ENCODE measurements at regions not wholly inside any gene's neighbourhood (a gene's known extent, or its start where the extent isn't known, plus 50 kb on each side); places are given as distances from the start of the nearest gene placed in this dataset.

GRCh38 chr12:25716842-25717241 is 163.8 kb upstream of the LMNTD1 start:
- Histone ChIP-seq H3K9me3 (ENCODE audit: control insufficient read depth, low read depth, low read length) (no peaks in the 10 kb centered on the region), H3K4me3 (ENCODE audit: low read length) (no peak overlapping the region), H3K36me3 (ENCODE audit: control insufficient read depth, low read depth, low read length) (no peaks in the 10 kb centered on the region), H3K27ac (ENCODE audit: low read length) (no peak overlapping the region), H3K27me3 (ENCODE audit: control insufficient read depth, insufficient read depth, low read length) (no peaks in the 10 kb centered on the region), H3K9ac (ENCODE audit: low read length) (no peak overlapping the region), H3K4me1 (ENCODE audit: control insufficient read depth, low read depth, low read length) (no peaks in the 10 kb centered on the region)

DNA sequence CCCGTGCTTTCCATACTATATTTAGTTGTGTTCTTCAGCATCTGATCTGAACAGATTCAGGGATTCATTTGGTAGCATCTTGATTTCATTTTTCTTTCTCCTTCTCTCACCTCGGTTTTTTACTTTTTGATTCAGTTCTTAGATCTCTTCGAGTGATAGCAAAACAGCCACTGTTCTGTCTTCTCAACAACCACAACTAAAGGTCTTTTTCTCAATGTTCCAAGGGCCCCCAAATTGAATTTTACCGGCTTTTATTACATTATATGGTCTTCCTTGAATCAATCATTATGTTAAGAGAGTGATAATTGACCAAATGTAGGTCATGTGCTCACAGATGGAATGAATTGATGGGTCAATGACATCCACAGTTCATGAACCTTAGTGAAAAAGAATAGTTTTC is 164.5 kb upstream of the LMNTD1 start:
- H3K9me3 ChIP-seq (ENCODE audit: control insufficient read depth, low read depth, low read length): no peaks in the 10 kb centered on the region
- H3K27ac ChIP-seq (ENCODE audit: low read length): no peak overlapping the region
- no peaks in the 10 kb centered on the region for H3K4me1 ChIP-seq (ENCODE audit: control insufficient read depth, low read depth, low read length)
- no peaks in the 10 kb centered on the region for H3K27me3 ChIP-seq (ENCODE audit: control insufficient read depth, insufficient read depth, low read length)
- no peak overlapping the region for H3K4me3 ChIP-seq (ENCODE audit: low read length)
- no peak overlapping the region for H3K9ac ChIP-seq (ENCODE audit: low read length)
- H3K36me3 ChIP-seq (ENCODE audit: control insufficient read depth, low read depth, low read length): no peaks in the 10 kb centered on the region

DNA sequence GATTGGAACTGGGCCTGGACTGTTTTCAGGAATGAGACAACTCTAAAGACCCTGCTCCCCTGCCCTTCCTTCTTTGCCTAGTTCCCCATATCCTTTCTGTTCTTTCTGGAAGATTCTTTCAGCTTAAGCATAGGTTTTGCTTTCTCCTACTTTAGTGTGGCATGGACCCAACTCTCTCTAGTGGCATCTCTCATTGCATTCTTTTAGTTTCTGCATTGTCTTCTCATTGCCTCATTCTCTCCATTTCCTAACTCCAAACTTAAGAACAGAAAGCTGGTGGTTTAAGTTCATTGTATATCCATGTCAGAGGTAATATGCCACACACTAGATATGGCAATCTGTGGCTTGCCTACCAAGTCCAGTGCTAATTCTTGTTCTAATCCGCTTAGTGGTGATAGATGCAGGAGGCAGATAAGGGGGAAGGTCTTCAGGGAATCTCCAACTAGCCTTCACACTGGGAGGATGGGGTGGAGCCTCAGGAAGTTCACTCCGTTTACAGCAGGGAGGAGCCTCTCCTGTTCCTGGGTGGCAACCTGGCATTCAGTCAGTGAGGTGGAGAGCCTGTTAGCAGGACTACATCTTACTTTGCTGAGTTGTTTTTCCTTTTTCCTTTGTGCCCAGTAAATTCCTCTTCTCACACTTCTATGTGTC is 165.1 kb upstream of the LMNTD1 start:
- no peak overlapping the region for H3K27ac ChIP-seq (ENCODE audit: low read length)
- no peak overlapping the region for H3K9ac ChIP-seq (ENCODE audit: low read length)
- no peaks in the 10 kb centered on the region for H3K36me3 ChIP-seq (ENCODE audit: control insufficient read depth, low read depth, low read length)
- no peak overlapping the region for H3K4me3 ChIP-seq (ENCODE audit: low read length)
- no peaks in the 10 kb centered on the region for H3K9me3 ChIP-seq (ENCODE audit: control insufficient read depth, low read depth, low read length)
- no peaks in the 10 kb centered on the region for H3K27me3 ChIP-seq (ENCODE audit: control insufficient read depth, insufficient read depth, low read length)
- no peaks in the 10 kb centered on the region for H3K4me1 ChIP-seq (ENCODE audit: control insufficient read depth, low read depth, low read length)

- no peaks in the 10 kb centered on the region for H3K4me1 ChIP-seq (ENCODE audit: control insufficient read depth, low read depth, low read length)
Observed at GRCh38 chr12:25719505-25719904, 166.4 kb upstream of the LMNTD1 start.

DNA sequence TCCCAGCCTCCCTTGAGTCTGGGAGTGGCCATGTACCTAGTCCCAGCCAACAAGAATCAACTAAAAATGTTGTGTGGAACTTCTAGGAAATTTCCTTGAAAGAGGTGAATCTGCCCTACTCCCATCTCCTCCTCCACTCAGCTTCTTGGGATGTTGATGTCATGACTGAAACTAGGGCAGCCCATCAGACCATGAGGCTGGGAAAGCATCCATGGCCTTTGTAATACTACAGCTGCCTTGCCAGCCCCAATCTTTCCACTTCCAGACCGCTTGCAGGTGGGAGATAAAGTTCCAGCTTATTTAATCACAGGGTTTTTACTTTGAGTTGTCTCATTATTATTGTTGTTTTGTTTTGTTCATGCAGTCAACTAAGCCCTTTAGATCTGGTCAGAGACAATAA is 170.3 kb upstream of the LMNTD1 start:
- Histone ChIP-seq H3K27me3 (ENCODE audit: control insufficient read depth, insufficient read depth, low read length) (no peaks in the 10 kb centered on the region), H3K27ac (ENCODE audit: low read length) (no peak overlapping the region), H3K9ac (ENCODE audit: low read length) (no peak overlapping the region), H3K4me3 (ENCODE audit: low read length) (no peak overlapping the region), H3K9me3 (ENCODE audit: control insufficient read depth, low read depth, low read length) (no peaks in the 10 kb centered on the region), H3K36me3 (ENCODE audit: control insufficient read depth, low read depth, low read length) (no peaks in the 10 kb centered on the region), H3K4me1 (ENCODE audit: control insufficient read depth, low read depth, low read length) (no peaks in the 10 kb centered on the region)

More at GRCh38 chr12:25719505-25719904, 166.4 kb upstream of the LMNTD1 start:
- H3K4me3 ChIP-seq (ENCODE audit: low read length): no peak overlapping the region
- H3K9ac ChIP-seq (ENCODE audit: low read length): no peak overlapping the region
- no peak overlapping the region for H3K27ac ChIP-seq (ENCODE audit: low read length)
- no peaks in the 10 kb centered on the region for H3K27me3 ChIP-seq (ENCODE audit: control insufficient read depth, insufficient read depth, low read length)
- H3K9me3 ChIP-seq (ENCODE audit: control insufficient read depth, low read depth, low read length): no peaks in the 10 kb centered on the region
- H3K36me3 ChIP-seq (ENCODE audit: control insufficient read depth, low read depth, low read length): no peaks in the 10 kb centered on the region

DNA sequence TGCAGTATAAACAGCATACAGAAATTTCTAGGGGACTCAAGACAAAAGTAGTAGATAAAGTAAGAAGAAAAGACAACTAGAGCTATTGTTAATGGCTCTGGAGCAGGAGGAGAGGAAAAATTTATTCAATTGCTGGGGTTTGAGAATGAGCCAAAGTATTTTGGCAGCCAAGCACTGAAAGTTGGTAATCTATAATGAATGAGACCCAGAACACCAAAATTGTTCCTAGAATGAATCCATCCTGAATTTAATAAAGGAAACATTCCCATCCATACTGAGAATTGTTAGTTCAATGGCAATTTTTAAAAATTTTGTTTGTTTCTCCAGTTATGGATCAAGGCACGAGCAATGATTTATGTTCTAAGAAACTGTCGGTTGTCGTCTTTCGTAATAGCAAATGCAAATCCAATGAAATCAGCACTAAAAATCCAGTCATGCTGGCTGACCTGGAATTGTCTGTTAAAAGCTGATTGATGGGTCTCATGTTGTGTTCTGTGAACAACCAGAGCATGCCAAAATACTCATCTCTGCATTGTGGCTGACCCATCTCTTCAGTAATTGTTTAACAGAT is 170.9 kb upstream of the LMNTD1 start:
- no peaks in the 10 kb centered on the region for H3K9me3 ChIP-seq (ENCODE audit: control insufficient read depth, low read depth, low read length)
- no peak overlapping the region for H3K4me3 ChIP-seq (ENCODE audit: low read length)
- H3K27me3 ChIP-seq (ENCODE audit: control insufficient read depth, insufficient read depth, low read length): no peaks in the 10 kb centered on the region
- no peaks in the 10 kb centered on the region for H3K4me1 ChIP-seq (ENCODE audit: control insufficient read depth, low read depth, low read length)
- no peak overlapping the region for H3K9ac ChIP-seq (ENCODE audit: low read length)
- no peak overlapping the region for H3K27ac ChIP-seq (ENCODE audit: low read length)
- H3K36me3 ChIP-seq (ENCODE audit: control insufficient read depth, low read depth, low read length): no peaks in the 10 kb centered on the region

DNA sequence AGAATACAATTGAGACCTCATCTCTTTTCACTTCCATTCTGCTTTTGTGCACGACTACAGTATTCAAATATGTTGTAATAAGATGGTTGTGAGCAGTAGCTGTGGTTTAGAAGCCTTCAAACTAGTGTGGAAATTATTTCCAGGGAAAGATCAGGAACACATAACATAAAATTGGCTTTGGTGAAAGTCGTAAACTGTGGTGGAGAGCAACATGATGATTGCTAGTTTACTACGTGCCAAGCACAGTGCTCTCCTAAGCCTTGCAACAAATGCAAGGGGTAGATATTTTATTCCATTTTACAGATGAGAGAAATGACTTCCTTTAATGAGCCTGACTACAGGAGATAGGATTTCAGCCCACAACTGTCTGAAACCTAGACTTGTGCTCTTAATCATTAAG is 172.4 kb upstream of the LMNTD1 start:
- H3K27ac ChIP-seq (ENCODE audit: low read length): no peak overlapping the region
- H3K4me3 ChIP-seq (ENCODE audit: low read length): no peak overlapping the region
- H3K27me3 ChIP-seq (ENCODE audit: control insufficient read depth, insufficient read depth, low read length): no peaks in the 10 kb centered on the region
- H3K36me3 ChIP-seq (ENCODE audit: control insufficient read depth, low read depth, low read length): no peaks in the 10 kb centered on the region
- no peak overlapping the region for H3K9ac ChIP-seq (ENCODE audit: low read length)
- no peaks in the 10 kb centered on the region for H3K9me3 ChIP-seq (ENCODE audit: control insufficient read depth, low read depth, low read length)
- peaks cover 3% of the 10 kb centered on the region for H3K4me1 ChIP-seq (ENCODE audit: control insufficient read depth, low read depth, low read length)

DNA sequence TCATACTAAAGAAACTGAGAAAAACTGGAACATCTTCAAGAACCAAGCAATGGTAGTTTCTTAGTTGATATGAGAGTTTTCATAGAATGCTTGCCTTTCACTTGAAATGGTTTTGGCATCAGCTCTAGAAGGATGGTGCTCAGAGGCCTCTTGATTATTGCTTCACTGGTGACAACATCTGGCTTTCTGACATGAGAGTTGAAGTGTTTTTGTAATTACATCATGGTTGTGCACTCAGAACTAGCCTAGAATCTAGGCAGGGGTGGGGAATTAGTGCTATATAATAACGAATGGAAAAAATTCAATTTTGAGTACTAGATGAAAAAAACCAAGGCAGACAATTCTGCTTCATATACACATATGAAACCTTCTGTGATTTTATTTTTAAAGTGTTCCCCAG is 172.8 kb upstream of the LMNTD1 start:
- H3K4me3 ChIP-seq (ENCODE audit: low read length): no peak overlapping the region
- H3K9me3 ChIP-seq (ENCODE audit: control insufficient read depth, low read depth, low read length): no peaks in the 10 kb centered on the region
- H3K4me1 ChIP-seq (ENCODE audit: control insufficient read depth, low read depth, low read length): peaks cover 8% of the 10 kb centered on the region
- no peak overlapping the region for H3K27ac ChIP-seq (ENCODE audit: low read length)
- H3K27me3 ChIP-seq (ENCODE audit: control insufficient read depth, insufficient read depth, low read length): no peaks in the 10 kb centered on the region
- no peaks in the 10 kb centered on the region for H3K36me3 ChIP-seq (ENCODE audit: control insufficient read depth, low read depth, low read length)
- H3K9ac ChIP-seq (ENCODE audit: low read length): no peak overlapping the region

GRCh38 chr12:25728056-25728595 is 175.0 kb upstream of the LMNTD1 start:
- H3K27ac ChIP-seq (ENCODE audit: low read length): no peak overlapping the region
- H3K9ac ChIP-seq (ENCODE audit: low read length): no peak overlapping the region
- peaks cover 10% of the 10 kb centered on the region for H3K4me1 ChIP-seq (ENCODE audit: control insufficient read depth, low read depth, low read length)

DNA sequence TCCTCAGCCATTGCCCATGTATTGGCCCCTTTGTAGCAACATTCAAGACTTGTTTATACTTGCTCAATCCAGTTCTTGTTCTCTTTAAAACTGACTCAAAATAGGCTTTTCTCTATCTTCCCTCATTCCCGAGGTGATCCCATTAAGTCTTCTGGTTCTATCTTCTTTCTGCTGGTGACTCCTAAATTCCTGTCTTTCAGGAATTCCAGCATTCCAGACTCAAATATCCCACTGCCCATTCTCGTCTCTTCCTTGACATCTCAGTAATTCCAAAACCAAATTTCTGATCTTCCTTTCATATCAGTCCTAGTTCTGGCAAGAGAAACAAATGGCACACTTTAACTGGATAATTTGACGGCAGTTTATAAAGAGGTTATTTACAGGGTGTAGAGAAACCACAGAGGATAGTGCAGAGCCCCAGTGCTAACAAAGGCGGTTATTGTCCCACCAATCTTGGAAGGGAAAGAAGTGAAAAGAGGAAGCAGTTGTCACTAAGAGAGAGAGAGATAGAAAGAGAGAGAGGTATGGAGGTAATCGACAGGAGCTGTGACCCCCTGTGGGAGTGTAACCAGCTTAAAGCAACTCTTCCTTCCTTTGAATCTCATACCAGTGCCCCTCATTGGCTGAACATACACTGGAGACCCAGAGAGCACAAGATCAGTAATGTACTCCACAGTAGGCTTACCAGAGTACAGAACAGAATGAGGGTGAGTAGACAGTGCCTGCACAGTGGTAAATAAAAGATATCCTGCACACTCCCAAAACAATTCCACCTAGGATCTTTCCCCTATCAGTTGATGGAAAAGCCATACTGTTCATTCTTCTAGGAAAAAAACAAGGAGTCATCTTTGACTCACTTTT is 177.6 kb upstream of the LMNTD1 start:
- Histone ChIP-seq H3K9ac (ENCODE audit: low read length) (no peak overlapping the region), H3K36me3 (ENCODE audit: control insufficient read depth, low read depth, low read length) (no peaks in the 10 kb centered on the region), H3K4me3 (ENCODE audit: low read length) (no peak overlapping the region), H3K9me3 (ENCODE audit: control insufficient read depth, low read depth, low read length) (no peaks in the 10 kb centered on the region), H3K27ac (ENCODE audit: low read length) (no peak overlapping the region), H3K4me1 (ENCODE audit: control insufficient read depth, low read depth, low read length) (peaks cover 10% of the 10 kb centered on the region), H3K27me3 (ENCODE audit: control insufficient read depth, insufficient read depth, low read length) (no peaks in the 10 kb centered on the region)

More at GRCh38 chr12:25728056-25728595, 175.0 kb upstream of the LMNTD1 start:
- Histone ChIP-seq H3K4me3 (ENCODE audit: low read length) (no peak overlapping the region), H3K36me3 (ENCODE audit: control insufficient read depth, low read depth, low read length) (no peaks in the 10 kb centered on the region), H3K9me3 (ENCODE audit: control insufficient read depth, low read depth, low read length) (no peaks in the 10 kb centered on the region), H3K27me3 (ENCODE audit: control insufficient read depth, insufficient read depth, low read length) (no peaks in the 10 kb centered on the region)

DNA sequence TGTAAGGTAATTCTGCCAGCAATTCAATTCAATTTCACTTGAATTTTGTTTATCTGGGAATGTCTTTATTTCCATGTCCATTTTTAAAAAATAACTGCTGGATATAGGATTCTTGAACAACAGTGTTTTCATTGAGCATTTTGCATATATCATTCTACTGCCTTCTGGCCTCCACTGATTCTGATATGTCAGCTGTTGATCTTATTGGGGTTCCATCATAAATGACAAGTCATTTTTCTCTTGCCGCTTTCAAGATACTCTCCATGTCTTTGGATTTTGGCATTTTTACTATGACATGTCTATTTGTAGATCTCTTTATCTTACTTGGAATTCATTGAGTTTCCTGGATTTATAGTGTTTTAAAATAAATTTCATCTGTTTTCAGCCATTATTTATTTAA is 180.5 kb upstream of the LMNTD1 start:
- Histone ChIP-seq H3K4me3 (ENCODE audit: low read length) (no peak overlapping the region), H3K9me3 (ENCODE audit: control insufficient read depth, low read depth, low read length) (no peaks in the 10 kb centered on the region), H3K27me3 (ENCODE audit: control insufficient read depth, insufficient read depth, low read length) (no peaks in the 10 kb centered on the region), H3K9ac (ENCODE audit: low read length) (no peak overlapping the region), H3K27ac (ENCODE audit: low read length) (no peak overlapping the region), H3K36me3 (ENCODE audit: control insufficient read depth, low read depth, low read length) (no peaks in the 10 kb centered on the region), H3K4me1 (ENCODE audit: control insufficient read depth, low read depth, low read length) (peaks cover 10% of the 10 kb centered on the region)
